Upper lobe of right lung (tissue), 1 donor: ENCODE measurements at regions not wholly inside any gene's neighbourhood (a gene's known extent, or its start where the extent isn't known, plus 50 kb on each side); places are given as distances from the start of the nearest gene placed in this dataset.

Source experiments
- ATAC-seq: fragments of 200-7000 bp; cut with Tn5 transposase; one replicate; pipeline ENCODE4 v1.9.1; 2020; ENCODE audit warnings: mild to moderate bottlenecking, moderate library complexity
- DNase-seq: peaks from one replicate; pipeline ENCODE4 v3.0.0-alpha.2; 2020
- H3K27ac ChIP-seq: fragments of 200-600 bp; one replicate; pipeline ENCODE4 v1.8.0; 2022
- H3K27me3 ChIP-seq: fragments of 200-600 bp; one replicate; pipeline ENCODE4 v1.8.0; 2022; ENCODE audit warnings: mild to moderate bottlenecking
- H3K36me3 ChIP-seq: fragments of 200-600 bp; one replicate; pipeline ENCODE4 v1.8.0; 2022
- H3K4me1 ChIP-seq: fragments of 200-600 bp; one replicate; pipeline ENCODE4 v1.8.0; 2022
- H3K4me3 ChIP-seq: fragments of 200-600 bp; one replicate; pipeline ENCODE4 v1.8.0; 2022; ENCODE audit warnings: mild to moderate bottlenecking
- H3K9me3 ChIP-seq: fragments of 200-600 bp; one replicate; pipeline ENCODE4 v1.8.0; 2022
- intact Hi-C: fragments of 100-400 bp; cut with DNase I; formaldehyde crosslinking; loops from one replicate; pipeline ENCODE4 v1.11.0; 2022
- TF ChIP-seq, protein P1 (sequence below): fragments of 200-600 bp; IDR thresholded peaks from one replicate; pipeline ENCODE4 v1.8.0; 2022; ENCODE audit warnings: antibody characterized with exemption
- donor health status: DM: no; HTN: yes; CAD: no; lungs with severe emphysema.

DNA sequence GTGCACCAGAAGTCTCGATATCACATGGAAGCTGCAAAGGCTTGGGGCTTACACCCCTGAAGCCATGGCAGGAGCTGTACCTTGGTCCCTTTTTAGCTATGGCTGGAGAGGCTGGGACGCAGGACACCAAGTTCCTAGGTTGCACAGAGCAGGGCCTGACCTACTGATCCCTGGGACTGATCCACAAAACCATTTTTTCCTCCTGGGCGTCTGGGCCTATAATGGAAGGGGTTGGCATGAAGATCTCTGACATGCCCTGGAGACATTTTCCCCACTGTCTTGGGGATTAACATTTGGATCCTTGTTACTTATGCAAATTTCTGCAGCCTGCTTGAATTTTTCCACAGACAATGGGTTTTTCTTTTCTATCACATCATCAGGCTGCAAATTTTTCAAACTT lies 286.7 kb upstream of the PTPRD start:
- ATAC-seq: no peak
- no peak overlapping the region for H3K27ac ChIP-seq
- no peaks in the 10 kb centered on the region for H3K4me1 ChIP-seq
- H3K36me3 ChIP-seq: no peaks in the 10 kb centered on the region
- TF ChIP-seq, protein P1, sequence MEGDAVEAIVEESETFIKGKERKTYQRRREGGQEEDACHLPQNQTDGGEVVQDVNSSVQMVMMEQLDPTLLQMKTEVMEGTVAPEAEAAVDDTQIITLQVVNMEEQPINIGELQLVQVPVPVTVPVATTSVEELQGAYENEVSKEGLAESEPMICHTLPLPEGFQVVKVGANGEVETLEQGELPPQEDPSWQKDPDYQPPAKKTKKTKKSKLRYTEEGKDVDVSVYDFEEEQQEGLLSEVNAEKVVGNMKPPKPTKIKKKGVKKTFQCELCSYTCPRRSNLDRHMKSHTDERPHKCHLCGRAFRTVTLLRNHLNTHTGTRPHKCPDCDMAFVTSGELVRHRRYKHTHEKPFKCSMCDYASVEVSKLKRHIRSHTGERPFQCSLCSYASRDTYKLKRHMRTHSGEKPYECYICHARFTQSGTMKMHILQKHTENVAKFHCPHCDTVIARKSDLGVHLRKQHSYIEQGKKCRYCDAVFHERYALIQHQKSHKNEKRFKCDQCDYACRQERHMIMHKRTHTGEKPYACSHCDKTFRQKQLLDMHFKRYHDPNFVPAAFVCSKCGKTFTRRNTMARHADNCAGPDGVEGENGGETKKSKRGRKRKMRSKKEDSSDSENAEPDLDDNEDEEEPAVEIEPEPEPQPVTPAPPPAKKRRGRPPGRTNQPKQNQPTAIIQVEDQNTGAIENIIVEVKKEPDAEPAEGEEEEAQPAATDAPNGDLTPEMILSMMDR: no peak
- no peaks in the 10 kb centered on the region for H3K27me3 ChIP-seq
- no peak overlapping the region for H3K4me3 ChIP-seq
- H3K9me3 ChIP-seq: no peaks in the 10 kb centered on the region
- no peak for DNase-seq
- intact Hi-C loops: no loop called here

DNA sequence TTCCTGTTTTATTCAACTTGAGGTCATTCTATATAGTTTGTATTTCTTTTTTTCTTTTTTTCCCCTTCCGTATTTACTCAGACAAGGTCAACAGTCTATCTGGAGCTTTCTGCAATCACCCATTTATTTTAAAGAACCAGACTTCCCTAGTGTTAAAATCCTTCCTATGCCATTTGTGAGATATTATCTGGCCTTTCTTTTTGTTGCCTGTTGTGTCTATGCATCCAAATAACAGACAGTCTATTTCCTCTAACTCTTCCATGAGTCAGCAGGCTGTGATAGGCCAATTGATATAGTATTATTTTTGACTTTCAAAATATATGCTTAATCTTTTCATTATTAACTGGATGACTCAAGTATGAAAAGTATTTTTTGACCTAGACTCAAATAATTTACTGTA lies 291.2 kb upstream of the PTPRD start:
- Histone ChIP-seq H3K4me3 (no peak overlapping the region), H3K27me3 (no peaks in the 10 kb centered on the region), H3K36me3 (no peaks in the 10 kb centered on the region), H3K9me3 (no peaks in the 10 kb centered on the region), H3K4me1 (no peaks in the 10 kb centered on the region), H3K27ac (no peak overlapping the region)
- no peak for ATAC-seq
- no peak for DNase-seq
- intact Hi-C loops: no loop called here
- TF ChIP-seq, protein P1: no peak

DNA sequence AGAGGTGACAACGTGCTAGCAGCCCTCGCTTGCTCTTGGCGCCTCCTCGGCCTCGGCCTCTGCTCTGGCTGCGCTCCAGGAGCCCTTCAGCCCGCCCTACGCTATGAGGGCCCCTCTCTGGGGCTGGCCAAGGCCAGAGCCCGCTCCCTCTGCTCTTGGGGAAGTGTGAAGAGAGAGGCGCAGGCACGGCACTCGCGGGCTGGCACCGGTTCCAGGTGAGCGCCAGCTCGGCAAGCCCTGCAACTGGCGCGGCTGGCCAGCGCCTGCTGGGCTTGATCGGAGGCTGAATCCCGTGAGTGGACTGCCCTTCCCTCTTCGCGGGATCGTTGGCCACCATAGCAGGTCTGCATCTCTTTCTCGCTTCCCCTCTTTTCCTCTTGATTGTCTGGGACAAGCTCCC lies 298.0 kb upstream of the PTPRD start:
- no peak overlapping the region for H3K4me3 ChIP-seq
- no peaks in the 10 kb centered on the region for H3K9me3 ChIP-seq
- no peaks in the 10 kb centered on the region for H3K27me3 ChIP-seq
- ATAC-seq: no peak
- no peak for DNase-seq
- intact Hi-C loops: no loop called here
- H3K4me1 ChIP-seq: no peaks in the 10 kb centered on the region
- TF ChIP-seq, protein P1: no peak
- no peak overlapping the region for H3K27ac ChIP-seq
- H3K36me3 ChIP-seq: no peaks in the 10 kb centered on the region

DNA sequence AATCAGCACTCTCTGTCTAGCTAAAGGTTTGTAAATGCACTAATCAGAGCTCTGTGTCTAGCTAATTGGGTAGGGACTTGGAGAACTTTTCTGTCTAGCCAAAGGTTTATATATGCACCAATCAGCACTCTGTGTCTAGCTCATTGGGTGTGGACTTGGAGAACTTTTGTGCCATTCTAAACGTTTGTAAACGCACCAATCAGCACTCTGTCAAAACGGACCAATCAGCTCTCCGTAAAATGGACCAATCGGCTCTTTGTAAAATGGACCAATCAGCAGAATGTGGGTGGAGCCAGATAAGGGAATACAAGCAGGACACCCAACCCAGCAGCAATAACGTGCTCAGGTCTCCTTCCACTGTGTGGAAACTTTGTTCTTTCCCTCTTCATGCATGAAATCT lies 298.6 kb upstream of the PTPRD start:
- H3K9me3 ChIP-seq: no peaks in the 10 kb centered on the region
- H3K27me3 ChIP-seq: no peaks in the 10 kb centered on the region
- TF ChIP-seq, protein P1: no peak
- H3K4me3 ChIP-seq: no peak overlapping the region
- no peaks in the 10 kb centered on the region for H3K36me3 ChIP-seq
- intact Hi-C loops: no loop called here
- no peak for ATAC-seq
- no peaks in the 10 kb centered on the region for H3K4me1 ChIP-seq
- no peak overlapping the region for H3K27ac ChIP-seq
- no peak for DNase-seq

DNA sequence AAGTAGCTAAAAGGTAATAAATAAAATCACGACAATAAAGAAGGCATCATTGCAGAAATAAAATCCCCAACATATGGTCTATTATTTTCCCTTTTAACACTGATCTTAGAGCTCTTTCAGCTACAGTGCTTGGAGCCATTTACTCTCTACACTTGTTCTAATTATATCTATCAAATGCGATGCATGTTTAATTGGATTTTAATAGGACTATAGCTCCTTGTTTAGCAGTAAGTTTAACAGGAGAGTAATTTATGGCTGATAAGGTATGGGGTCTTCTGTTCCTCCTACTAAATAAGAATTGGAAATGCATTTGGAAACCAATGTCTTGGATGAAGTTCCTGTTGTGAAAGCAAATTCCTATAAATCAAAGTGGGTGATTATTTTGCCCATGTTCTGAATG lies 304.2 kb upstream of the PTPRD start:
- no peak for ATAC-seq
- intact Hi-C loops: no loop called here

DNA sequence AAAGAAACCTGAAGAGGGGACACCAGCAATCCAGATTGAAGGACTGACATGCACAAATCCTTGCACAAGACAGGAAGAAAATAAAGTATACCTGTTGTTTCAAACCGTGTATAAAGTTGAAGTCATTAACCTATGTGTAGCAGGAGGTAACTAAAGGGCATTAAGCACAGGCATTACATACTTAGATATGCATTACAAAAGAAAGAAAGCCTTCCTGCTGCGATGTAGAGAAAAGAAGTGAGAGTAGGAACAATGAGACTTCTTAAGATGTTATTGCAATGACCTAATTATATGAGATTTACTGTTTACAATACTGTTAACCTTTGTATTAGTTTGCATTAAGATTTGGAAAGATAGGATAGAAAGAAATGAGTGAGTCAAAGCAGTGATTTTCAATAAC lies 308.9 kb upstream of the PTPRD start:
- ATAC-seq (no peak), DNase-seq (no peak)
- H3K4me3 ChIP-seq: no peak overlapping the region
- H3K27ac ChIP-seq: no peak overlapping the region
- no peaks in the 10 kb centered on the region for H3K27me3 ChIP-seq
- H3K9me3 ChIP-seq: no peaks in the 10 kb centered on the region
- TF ChIP-seq, protein P1: no peak
- no peaks in the 10 kb centered on the region for H3K4me1 ChIP-seq
- H3K36me3 ChIP-seq: no peaks in the 10 kb centered on the region
- intact Hi-C loops: no loop called here

More for the DNA sequence above, 304.2 kb upstream of the PTPRD start:
- H3K36me3 ChIP-seq: no peaks in the 10 kb centered on the region
- no peaks in the 10 kb centered on the region for H3K27me3 ChIP-seq
- TF ChIP-seq, protein P1: no peak
- H3K9me3 ChIP-seq: no peaks in the 10 kb centered on the region
- no peak overlapping the region for H3K27ac ChIP-seq
- DNase-seq: no peak
- H3K4me3 ChIP-seq: no peak overlapping the region
- no peaks in the 10 kb centered on the region for H3K4me1 ChIP-seq
